ENCODE measurements at regions not wholly inside any gene's neighbourhood (a gene's known extent, or its start where the extent isn't known, plus 50 kb on each side); places are given as distances from the start of the nearest gene placed in this dataset.

- H3K36me3 ChIP-seq (ENCODE audit: insufficient read depth, low read length): no peaks in the 10 kb centered on the region
Observed at GRCh38 chr7:145263886-145264285, 428.0 kb upstream of the TPK1 start.

GRCh38 chr7:145252031-145252430, 416.2 kb upstream of the TPK1 start:
- no peaks in the 10 kb centered on the region for H3K27me3 Mint-ChIP-seq
- POLR2A ChIA-PET: no interaction called here
- DNase-seq: no peak
- peaks cover 0 to 16% (median 10%) of the 10 kb centered on the region in 5 donors for H3K9me3 Mint-ChIP-seq
- H3K4me1 Mint-ChIP-seq: no peaks in the 10 kb centered on the region
- H3K36me3 Mint-ChIP-seq: no peaks in the 10 kb centered on the region
- CTCF ChIA-PET: no interaction called here
- no peaks in the 10 kb centered on the region for H3K36me3 ChIP-seq (ENCODE audit: insufficient read depth, low read length)
- H3K27me3 ChIP-seq (ENCODE audit: insufficient read depth, low read length, poor library complexity, severe bottlenecking): no peaks in the 10 kb centered on the region
- no peak overlapping the region for H3K4me3 Mint-ChIP-seq
- no peaks in the 10 kb centered on the region for H3K9me3 ChIP-seq (ENCODE audit: low read length)
- no peak overlapping the region for H3K27ac Mint-ChIP-seq
- no peaks in the 10 kb centered on the region for H3K4me1 ChIP-seq (ENCODE audit: insufficient read depth, low read length)
- H3K4me3 ChIP-seq (ENCODE audit: low read length): no peak overlapping the region
- H3K27ac ChIP-seq (ENCODE audit: low read depth, low read length): no peak overlapping the region

More at GRCh38 chr7:145263886-145264285, 428.0 kb upstream of the TPK1 start:
- Histone ChIP-seq H3K4me1 (ENCODE audit: insufficient read depth, low read length) (no peaks in the 10 kb centered on the region), H3K27me3 (ENCODE audit: insufficient read depth, low read length, poor library complexity, severe bottlenecking) (no peaks in the 10 kb centered on the region), H3K4me3 (ENCODE audit: low read length) (no peak overlapping the region), H3K9me3 (ENCODE audit: low read length) (no peaks in the 10 kb centered on the region), H3K27ac (ENCODE audit: low read depth, low read length) (no peak overlapping the region)
- H3K4me1 Mint-ChIP-seq: no peaks in the 10 kb centered on the region
- no peaks in the 10 kb centered on the region for H3K36me3 Mint-ChIP-seq
- H3K27me3 Mint-ChIP-seq: no peaks in the 10 kb centered on the region
- no peak for DNase-seq
- CTCF ChIA-PET: no interaction called here
- peaks cover 0 to 5% (median 4%) of the 10 kb centered on the region in 5 donors for H3K9me3 Mint-ChIP-seq
- POLR2A ChIA-PET: no interaction called here
- no peak overlapping the region for H3K27ac Mint-ChIP-seq
- no peak overlapping the region for H3K4me3 Mint-ChIP-seq

GRCh38 chr7:145224775-145225174, 388.9 kb upstream of the TPK1 start:
- no peaks in the 10 kb centered on the region for H3K36me3 ChIP-seq (ENCODE audit: insufficient read depth, low read length)
- H3K27ac ChIP-seq (ENCODE audit: low read depth, low read length): no peak overlapping the region
- CTCF ChIA-PET: no interaction called here
- Mint-ChIP-seq H3K27ac (no peak overlapping the region), H3K4me1 (no peaks in the 10 kb centered on the region), H3K4me3 (no peak overlapping the region), H3K27me3 (no peaks in the 10 kb centered on the region), H3K36me3 (no peaks in the 10 kb centered on the region), H3K9me3 (peaks cover 5 to 15% (median 5%) of the 10 kb centered on the region in 5 donors)
- H3K4me1 ChIP-seq (ENCODE audit: insufficient read depth, low read length): no peaks in the 10 kb centered on the region
- POLR2A ChIA-PET: no interaction called here
- H3K9me3 ChIP-seq (ENCODE audit: low read length): no peaks in the 10 kb centered on the region
- H3K4me3 ChIP-seq (ENCODE audit: low read length): no peak overlapping the region
- DNase-seq: no peak
- H3K27me3 ChIP-seq (ENCODE audit: insufficient read depth, low read length, poor library complexity, severe bottlenecking): no peaks in the 10 kb centered on the region

GRCh38 chr7:145219461-145219860, 383.6 kb upstream of the TPK1 start:
- Histone ChIP-seq H3K36me3 (ENCODE audit: insufficient read depth, low read length) (no peaks in the 10 kb centered on the region), H3K9me3 (ENCODE audit: low read length) (no peaks in the 10 kb centered on the region), H3K27ac (ENCODE audit: low read depth, low read length) (no peak overlapping the region), H3K27me3 (ENCODE audit: insufficient read depth, low read length, poor library complexity, severe bottlenecking) (no peaks in the 10 kb centered on the region), H3K4me1 (ENCODE audit: insufficient read depth, low read length) (no peaks in the 10 kb centered on the region), H3K4me3 (ENCODE audit: low read length) (no peak overlapping the region)
- Mint-ChIP-seq H3K9me3 (peaks cover 2 to 23% (median 2%) of the 10 kb centered on the region in 5 donors), H3K36me3 (no peaks in the 10 kb centered on the region), H3K4me1 (no peaks in the 10 kb centered on the region), H3K27me3 (peaks cover 0 to 3% of the 10 kb centered on the region in 2 donors), H3K27ac (no peak overlapping the region), H3K4me3 (no peak overlapping the region)
- ChIA-PET POLR2A (no interaction called here), CTCF (no interaction called here)
- DNase-seq: no peak

- no peak overlapping the region for H3K27ac ChIP-seq (ENCODE audit: low read depth, low read length)
- no peaks in the 10 kb centered on the region for H3K4me1 Mint-ChIP-seq
- H3K9me3 Mint-ChIP-seq: peaks cover 1 to 11% (median 4%) of the 10 kb centered on the region in 5 donors
- H3K36me3 Mint-ChIP-seq: no peaks in the 10 kb centered on the region
- no peak overlapping the region for H3K4me3 ChIP-seq (ENCODE audit: low read length)
- CTCF ChIA-PET: no interaction called here
- no peak overlapping the region for H3K4me3 Mint-ChIP-seq
- no peaks in the 10 kb centered on the region for H3K36me3 ChIP-seq (ENCODE audit: insufficient read depth, low read length)
- H3K27ac Mint-ChIP-seq: no peak overlapping the region
- no peaks in the 10 kb centered on the region for H3K9me3 ChIP-seq (ENCODE audit: low read length)
- POLR2A ChIA-PET: no interaction called here
- H3K27me3 ChIP-seq (ENCODE audit: insufficient read depth, low read length, poor library complexity, severe bottlenecking): no peaks in the 10 kb centered on the region
- H3K27me3 Mint-ChIP-seq: peaks cover 0 to 3% of the 10 kb centered on the region in 2 donors
- DNase-seq: no peak
- no peaks in the 10 kb centered on the region for H3K4me1 ChIP-seq (ENCODE audit: insufficient read depth, low read length)
Observed at GRCh38 chr7:145216866-145217265, 381.0 kb upstream of the TPK1 start.

GRCh38 chr7:145212050-145212449, 376.2 kb upstream of the TPK1 start:
- no peak overlapping the region for H3K4me3 ChIP-seq (ENCODE audit: low read length)
- Mint-ChIP-seq H3K36me3 (no peaks in the 10 kb centered on the region), H3K27me3 (peaks cover 0 to 3% of the 10 kb centered on the region in 2 donors), H3K4me1 (no peaks in the 10 kb centered on the region), H3K4me3 (no peak overlapping the region), H3K9me3 (peaks cover 4 to 6% (median 5%) of the 10 kb centered on the region in 5 donors), H3K27ac (no peak overlapping the region)
- H3K27me3 ChIP-seq (ENCODE audit: insufficient read depth, low read length, poor library complexity, severe bottlenecking): no peaks in the 10 kb centered on the region
- no peaks in the 10 kb centered on the region for H3K4me1 ChIP-seq (ENCODE audit: insufficient read depth, low read length)
- H3K36me3 ChIP-seq (ENCODE audit: insufficient read depth, low read length): no peaks in the 10 kb centered on the region
- no peak overlapping the region for H3K27ac ChIP-seq (ENCODE audit: low read depth, low read length)
- ChIA-PET POLR2A (no interaction called here), CTCF (no interaction called here)
- no peaks in the 10 kb centered on the region for H3K9me3 ChIP-seq (ENCODE audit: low read length)
- DNase-seq: no peak

- H3K27me3 Mint-ChIP-seq: peaks cover 0 to 3% of the 10 kb centered on the region in 2 donors
- peaks cover 4 to 6% (median 5%) of the 10 kb centered on the region in 5 donors for H3K9me3 Mint-ChIP-seq
- H3K9me3 ChIP-seq (ENCODE audit: low read length): no peaks in the 10 kb centered on the region
- H3K27ac ChIP-seq (ENCODE audit: low read depth, low read length): no peak overlapping the region
- H3K4me1 Mint-ChIP-seq: no peaks in the 10 kb centered on the region
- no peaks in the 10 kb centered on the region for H3K36me3 ChIP-seq (ENCODE audit: insufficient read depth, low read length)
- ChIA-PET POLR2A (no interaction called here), CTCF (no interaction called here)
- DNase-seq: no peak
- no peaks in the 10 kb centered on the region for H3K36me3 Mint-ChIP-seq
- H3K4me3 Mint-ChIP-seq: no peak overlapping the region
- no peak overlapping the region for H3K4me3 ChIP-seq (ENCODE audit: low read length)
- no peaks in the 10 kb centered on the region for H3K27me3 ChIP-seq (ENCODE audit: insufficient read depth, low read length, poor library complexity, severe bottlenecking)
- H3K27ac Mint-ChIP-seq: no peak overlapping the region
- H3K4me1 ChIP-seq (ENCODE audit: insufficient read depth, low read length): no peaks in the 10 kb centered on the region
Observed at GRCh38 chr7:145211211-145211610, 375.4 kb upstream of the TPK1 start.

GRCh38 chr7:145193951-145194350, 358.1 kb upstream of the TPK1 start:
- Mint-ChIP-seq H3K4me3 (no peak overlapping the region), H3K27ac (no peak overlapping the region), H3K4me1 (no peaks in the 10 kb centered on the region), H3K9me3 (peaks cover 0 to 5% (median 0%) of the 10 kb centered on the region in 5 donors), H3K36me3 (no peaks in the 10 kb centered on the region), H3K27me3 (no peaks in the 10 kb centered on the region)
- H3K27ac ChIP-seq (ENCODE audit: low read depth, low read length): no peak overlapping the region
- no peak for DNase-seq
- H3K9me3 ChIP-seq (ENCODE audit: low read length): no peaks in the 10 kb centered on the region
- ChIA-PET POLR2A (no interaction called here), CTCF (no interaction called here)
- no peaks in the 10 kb centered on the region for H3K36me3 ChIP-seq (ENCODE audit: insufficient read depth, low read length)
- H3K4me1 ChIP-seq (ENCODE audit: insufficient read depth, low read length): no peaks in the 10 kb centered on the region
- H3K27me3 ChIP-seq (ENCODE audit: insufficient read depth, low read length, poor library complexity, severe bottlenecking): no peaks in the 10 kb centered on the region
- H3K4me3 ChIP-seq (ENCODE audit: low read length): no peak overlapping the region

GRCh38 chr7:145184956-145185355, 349.1 kb upstream of the TPK1 start:
- no peak overlapping the region for H3K4me3 Mint-ChIP-seq

More at GRCh38 chr7:145184956-145185355, 349.1 kb upstream of the TPK1 start:
- H3K4me1 ChIP-seq (ENCODE audit: insufficient read depth, low read length): no peaks in the 10 kb centered on the region
- Mint-ChIP-seq H3K27ac (no peak overlapping the region), H3K36me3 (peaks cover 0 to 3% (median 0%) of the 10 kb centered on the region in 3 donors), H3K27me3 (peaks cover 0 to 1% of the 10 kb centered on the region in 2 donors), H3K4me1 (no peaks in the 10 kb centered on the region), H3K9me3 (peaks cover 0 to 4% (median 2%) of the 10 kb centered on the region in 5 donors)
- no peak overlapping the region for H3K27ac ChIP-seq (ENCODE audit: low read depth, low read length)
- H3K9me3 ChIP-seq (ENCODE audit: low read length): no peaks in the 10 kb centered on the region
- no peak for DNase-seq
- H3K27me3 ChIP-seq (ENCODE audit: insufficient read depth, low read length, poor library complexity, severe bottlenecking): no peaks in the 10 kb centered on the region
- H3K36me3 ChIP-seq (ENCODE audit: insufficient read depth, low read length): no peaks in the 10 kb centered on the region
- ChIA-PET POLR2A (no interaction called here), CTCF (no interaction called here)
- H3K4me3 ChIP-seq (ENCODE audit: low read length): no peak overlapping the region

Measured in CD8-positive, alpha-beta memory T cell (primary cell).